Heart right ventricle (tissue), 16 donors: ENCODE measurements at regions not wholly inside any gene's neighbourhood (a gene's known extent, or its start where the extent isn't known, plus 50 kb on each side); places are given as distances from the start of the nearest gene placed in this dataset.

Source experiments
- ATAC-seq, 8 donors: fragments of 200-7000 bp; cut with Tn5 transposase; one replicate each; pipeline ENCODE4 v1.9.1; 2020; ENCODE audit warnings: mild to moderate bottlenecking in 8 of 8, moderate library complexity in 8 of 8, moderate number of reproducible peaks in 1 of 8
- DNase-seq, 2 donors: peaks; one replicate each; pipeline ENCODE4 v3.0.0-alpha.2; 2020
- H3K27ac ChIP-seq, 10 donors: fragments of 200-600 bp; sonication (generic) in 2 of 10; one replicate each; pipeline versions ENCODE4 v1.5.0 to v1.8.0; 2020 to 2022; ENCODE audit warnings: mild to moderate bottlenecking in 3 of 10
- H3K27me3 ChIP-seq, 7 donors: fragments of 200-600 bp; one replicate each; pipeline ENCODE4 v1.8.0; 2021 to 2022; ENCODE audit warnings: mild to moderate bottlenecking in 2 of 7
- H3K36me3 ChIP-seq, 9 donors: fragments of 200-600 bp; sonication (generic) in 1 of 9; one replicate each; pipeline versions ENCODE4 v1.5.0 to v1.8.0; 2020 to 2022; ENCODE audit warnings: mild to moderate bottlenecking in 2 of 9
- H3K4me1 ChIP-seq, 9 donors: fragments of 200-600 bp; sonication (generic) in 1 of 9; one replicate each; pipeline versions ENCODE4 v1.5.0 to v1.8.0; 2020 to 2022; ENCODE audit warnings: mild to moderate bottlenecking in 4 of 9
- H3K4me3 ChIP-seq, 10 donors: fragments of 200-600 bp; sonication (generic) in 2 of 10; one replicate each; pipeline versions ENCODE4 v1.5.0 to v1.8.0; 2020 to 2022; ENCODE audit warnings: mild to moderate bottlenecking in 7 of 10, moderate library complexity in 2 of 10
- H3K9me3 ChIP-seq, 11 donors: fragments of 200-600 bp in 10 of 11; sonication (generic) in 2 of 11; one replicate each; pipeline versions ENCODE4 v1.5.0 to v1.8.0; 2013 to 2022; ENCODE audit warnings: mild to moderate bottlenecking in 2 of 11, control low read depth in 1 of 11, moderate library complexity in 1 of 11
- WGBS, 2 donors: extraction: QIAGEN DNeasy Blood & Tissue Kit; methylation state at CpG; one replicate each; pipeline ENCODE4 v1.1.7; 2013; ENCODE audit warnings: inconsistent platforms in 1 of 2; 5-methylcytosine and 5-hydroxymethylcytosine counted together
- intact Hi-C, 10 donors: fragments of 100-400 bp; cut with DNase I; formaldehyde crosslinking; loops; one replicate each; pipeline versions ENCODE4 v1.11.1 to v1.14.2; 2022
- TF ChIP-seq, protein P1 (sequence below), 9 donors: fragments of 200-600 bp; sonication (generic) in 2 of 9; IDR thresholded peaks; one replicate each; pipeline versions ENCODE4 v1.5.0 to v1.8.0; 2021 to 2022; ENCODE audit warnings: antibody characterized with exemption in 9 of 9, mild to moderate bottlenecking in 5 of 9, moderate library complexity in 1 of 9
- donor health status: Arrhythmogenic right ventricular cardiomyopathy.
- donor health status: ischemic (EF 13 %, LVEDD 7.1; RV severe dilation, severe dysfunction).
- donor health status: healthy with polysubstance abuse.
- donor health status: DM: no; HTN: yes; CAD: no.
- donor health status: DM: no; HTN: no; CAD: no.
- donor health status: ischemic (EF 25% LVEDD 6.9; RV normal size, moderate dysfunction).
- donor health status: ischemic (EF 25% LVEDD 5.7; RV mildly dilated, moderate dysfunction).
- donor health status: healthy.
- donor health status: DM: yes; HTN: yes; CAD: no.
- donor health status: Ischemic cardiomyopathy.
- donor health status: ischemic (EF 35%, LVEDD 5.7; RV mildly dilated, moderate dysfunction).
- donor health status: nonischemic (EF 11% LVEDD 7.7; RV severe dilation, severe dysfunction).
- donor health status: DM: yes; HTN: yes; CAD: no.
- donor health status: PGD.
- donor health status: ischemic (EF 29% LVEDD 5.4; RV normal size, mild dysfunction).
- donor health status: nonischemic (EF 23%, LVEDD 6.1; RV moderate dilation, normal function).

DNA sequence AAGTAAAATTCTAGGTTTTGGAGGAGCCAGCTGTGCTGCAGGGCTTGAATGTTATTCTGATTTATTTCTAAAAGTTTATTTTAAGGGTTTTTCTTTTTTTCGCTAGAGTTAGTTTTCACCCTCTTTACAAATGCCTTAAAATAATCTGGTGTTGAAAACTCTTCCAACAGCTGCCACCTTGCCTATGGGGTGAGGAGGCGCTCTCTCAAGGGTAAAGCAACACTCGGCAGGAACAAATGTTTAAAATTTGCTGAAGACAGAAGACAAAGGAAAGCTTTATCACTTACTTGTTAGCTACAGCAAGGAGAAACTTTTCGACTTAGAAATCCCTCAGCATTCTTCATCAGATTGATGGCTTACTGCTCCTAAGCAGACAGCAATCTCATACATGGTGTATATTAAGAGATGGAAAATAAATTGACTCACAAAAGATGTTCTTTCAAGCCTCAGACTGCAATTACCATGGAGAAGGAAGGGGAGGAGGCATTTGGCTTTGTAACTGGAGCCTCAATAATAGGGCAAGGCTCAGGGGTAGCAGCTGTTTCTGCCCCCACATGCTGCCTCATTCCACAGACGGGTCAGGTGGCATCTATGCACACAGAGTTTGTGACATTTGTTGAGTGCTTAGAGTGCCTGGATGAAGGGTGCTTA is 79.8 kb upstream of the RALGPS2 start:
- TF ChIP-seq, protein P1, sequence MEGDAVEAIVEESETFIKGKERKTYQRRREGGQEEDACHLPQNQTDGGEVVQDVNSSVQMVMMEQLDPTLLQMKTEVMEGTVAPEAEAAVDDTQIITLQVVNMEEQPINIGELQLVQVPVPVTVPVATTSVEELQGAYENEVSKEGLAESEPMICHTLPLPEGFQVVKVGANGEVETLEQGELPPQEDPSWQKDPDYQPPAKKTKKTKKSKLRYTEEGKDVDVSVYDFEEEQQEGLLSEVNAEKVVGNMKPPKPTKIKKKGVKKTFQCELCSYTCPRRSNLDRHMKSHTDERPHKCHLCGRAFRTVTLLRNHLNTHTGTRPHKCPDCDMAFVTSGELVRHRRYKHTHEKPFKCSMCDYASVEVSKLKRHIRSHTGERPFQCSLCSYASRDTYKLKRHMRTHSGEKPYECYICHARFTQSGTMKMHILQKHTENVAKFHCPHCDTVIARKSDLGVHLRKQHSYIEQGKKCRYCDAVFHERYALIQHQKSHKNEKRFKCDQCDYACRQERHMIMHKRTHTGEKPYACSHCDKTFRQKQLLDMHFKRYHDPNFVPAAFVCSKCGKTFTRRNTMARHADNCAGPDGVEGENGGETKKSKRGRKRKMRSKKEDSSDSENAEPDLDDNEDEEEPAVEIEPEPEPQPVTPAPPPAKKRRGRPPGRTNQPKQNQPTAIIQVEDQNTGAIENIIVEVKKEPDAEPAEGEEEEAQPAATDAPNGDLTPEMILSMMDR (IDR thresholded peaks at IDR 0.05) = no peak
- 45 to 61% methylated on average over 5 of the region's 5 CpGs for WGBS, 2 donors
- intact Hi-C loops = no loop called here

DNA sequence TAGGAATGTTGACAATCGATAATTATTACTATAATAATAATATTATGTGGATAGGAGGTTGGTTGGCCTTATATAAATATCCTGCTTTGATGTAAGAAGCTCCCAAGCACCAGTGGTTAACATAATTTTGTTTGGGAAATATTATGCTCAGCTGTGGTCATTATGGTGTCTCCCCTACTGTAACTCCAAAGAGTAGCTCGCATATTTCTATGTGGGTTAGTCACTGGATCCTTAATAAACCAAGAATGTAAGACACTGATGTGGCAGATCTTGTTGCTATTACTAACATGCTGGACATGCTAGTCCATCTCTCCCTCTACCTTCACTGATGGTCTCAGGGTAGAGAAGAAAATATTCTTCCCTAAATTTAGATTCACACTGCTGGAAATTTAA is 79.2 kb upstream of the RALGPS2 start:
- DNase-seq = no peak
- TF ChIP-seq, protein P1 (IDR thresholded peaks at IDR 0.05) = no peak
- no peaks in the 10 kb centered on the region for H3K9me3 ChIP-seq
- no peak overlapping the region for H3K4me3 ChIP-seq
- WGBS, 2 donors = 71 to 80% methylated on average over 2 of the region's 2 CpGs
- H3K27me3 ChIP-seq = no peaks in the 10 kb centered on the region
- H3K36me3 ChIP-seq = no peaks in the 10 kb centered on the region
- H3K4me1 ChIP-seq = peaks cover 8 to 36% (median 15%) of the 10 kb centered on the region in 9 donors
- no peak overlapping the region for H3K27ac ChIP-seq
- ATAC-seq = no peak
- intact Hi-C loops = no loop called here

More for the DNA sequence above, 79.8 kb upstream of the RALGPS2 start:
- no peaks in the 10 kb centered on the region for H3K9me3 ChIP-seq
- no peaks in the 10 kb centered on the region for H3K36me3 ChIP-seq
- H3K27me3 ChIP-seq = no peaks in the 10 kb centered on the region
- H3K27ac ChIP-seq = peak overlapping the region in 1 of 10 donors; percentile 48
- H3K4me3 ChIP-seq = no peak overlapping the region
- H3K4me1 ChIP-seq = peaks cover 8 to 36% (median 15%) of the 10 kb centered on the region in 9 donors
- ATAC-seq = no peak
- no peak for DNase-seq

DNA sequence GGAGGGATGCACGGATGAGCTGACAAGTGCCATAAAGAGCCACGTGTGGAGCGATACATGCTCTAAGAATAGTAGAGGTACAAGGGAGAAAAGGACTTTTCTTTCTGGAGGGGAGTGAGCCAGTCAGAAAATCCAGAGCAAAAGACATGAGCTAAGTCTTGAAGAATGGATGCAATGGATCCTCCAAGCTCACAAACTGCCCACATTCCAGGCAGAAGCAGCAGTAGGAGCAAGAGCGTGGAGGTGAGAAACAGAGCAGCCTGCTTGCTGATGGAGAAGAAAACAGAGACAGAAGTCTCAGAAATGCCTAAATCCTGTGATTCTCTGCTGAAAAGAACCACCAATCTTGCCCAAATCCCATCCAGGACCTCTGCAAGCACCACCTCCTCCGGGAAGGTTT is 78.2 kb upstream of the RALGPS2 start:
- Histone ChIP-seq H3K27me3 (no peaks in the 10 kb centered on the region), H3K9me3 (no peaks in the 10 kb centered on the region), H3K4me3 (no peak overlapping the region), H3K4me1 (peaks cover 8 to 36% (median 15%) of the 10 kb centered on the region in 9 donors), H3K27ac (no peak overlapping the region), H3K36me3 (no peaks in the 10 kb centered on the region)
- intact Hi-C loops = no loop called here
- TF ChIP-seq, protein P1 (IDR thresholded peaks at IDR 0.05) = no peak
- WGBS, 2 donors = 85 to 91% methylated on average over 5 of the region's 5 CpGs
- ATAC-seq = no peak
- no peak for DNase-seq

DNA sequence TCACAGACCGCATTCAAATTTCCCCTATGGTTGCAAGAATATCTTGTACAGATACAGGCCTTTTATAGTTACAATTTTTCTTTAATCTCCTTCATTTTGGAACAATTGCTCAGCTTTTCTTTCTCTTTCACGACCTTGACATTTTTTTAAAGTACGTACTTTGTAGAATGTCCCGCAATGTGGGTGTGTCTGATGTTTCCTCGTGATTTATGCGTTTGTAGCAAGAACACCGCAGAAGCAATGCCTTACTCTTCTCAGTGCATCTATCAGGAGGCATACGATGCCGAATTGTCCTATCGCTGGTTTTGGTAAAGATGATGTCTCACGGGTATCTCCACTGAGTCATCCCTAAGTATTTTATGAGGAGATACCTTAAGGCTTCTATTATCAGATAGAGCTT is 76.9 kb upstream of the RALGPS2 start:
- no peak for ATAC-seq
- H3K4me3 ChIP-seq = no peak overlapping the region
- WGBS, 2 donors = 93 to 97% methylated on average over 11 of the region's 11 CpGs

More for the DNA sequence above, 76.9 kb upstream of the RALGPS2 start:
- Histone ChIP-seq H3K27ac (no peak overlapping the region), H3K27me3 (peaks cover 0 to 4% (median 0%) of the 10 kb centered on the region in 7 donors), H3K36me3 (no peaks in the 10 kb centered on the region), H3K9me3 (no peaks in the 10 kb centered on the region), H3K4me1 (peaks cover 3 to 33% (median 15%) of the 10 kb centered on the region in 9 donors)
- intact Hi-C loops = no loop called here
- TF ChIP-seq, protein P1 (IDR thresholded peaks at IDR 0.05) = no peak
- DNase-seq = no peak
